OCI-LY7 (cell line): ENCODE measurements at regions not wholly inside any gene's neighbourhood (a gene's known extent, or its start where the extent isn't known, plus 50 kb on each side); places are given as distances from the start of the nearest gene placed in this dataset.

Experiments used
- EZH2phosphoT487 ChIP-seq: fragments of 200-600 bp; sonication (generic); IDR thresholded peaks from 2 replicates; pipeline ENCODE4 v1.6.1; 2018; ENCODE audit warnings: low read depth, borderline replicate concordance, mild to moderate bottlenecking, mixed run types, antibody characterized with exemption, low read length, moderate library complexity, mixed read lengths
- TF ChIP-seq, protein P1 (sequence below): fragments of 200-600 bp; sonication (generic); conservative IDR thresholded peaks from 2 replicates; pipeline ENCODE4 v1.5.1; 2014; ENCODE audit warnings: mild to moderate bottlenecking, antibody characterized with exemption, low read length, moderate library complexity, mixed read lengths

DNA sequence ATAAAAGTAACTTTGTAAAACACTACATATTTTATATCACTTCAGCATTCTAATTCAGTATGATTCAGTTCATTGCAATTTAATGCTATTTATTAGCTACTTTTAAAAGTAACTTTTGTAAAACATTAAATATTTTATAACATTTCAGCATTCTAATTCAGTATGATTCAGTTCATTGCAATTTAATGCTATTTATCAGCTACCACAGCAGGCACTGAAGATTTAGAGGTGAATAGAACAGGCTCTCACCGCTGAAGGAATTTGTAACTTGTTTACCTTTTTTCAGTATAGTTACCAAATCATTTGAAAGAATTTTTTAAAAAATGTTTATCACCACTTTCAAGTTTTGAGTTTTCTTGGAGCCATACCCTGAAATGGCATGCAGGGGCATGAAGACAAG lies 266.4 kb upstream of the DAB2 start:
- TF ChIP-seq, protein P1, sequence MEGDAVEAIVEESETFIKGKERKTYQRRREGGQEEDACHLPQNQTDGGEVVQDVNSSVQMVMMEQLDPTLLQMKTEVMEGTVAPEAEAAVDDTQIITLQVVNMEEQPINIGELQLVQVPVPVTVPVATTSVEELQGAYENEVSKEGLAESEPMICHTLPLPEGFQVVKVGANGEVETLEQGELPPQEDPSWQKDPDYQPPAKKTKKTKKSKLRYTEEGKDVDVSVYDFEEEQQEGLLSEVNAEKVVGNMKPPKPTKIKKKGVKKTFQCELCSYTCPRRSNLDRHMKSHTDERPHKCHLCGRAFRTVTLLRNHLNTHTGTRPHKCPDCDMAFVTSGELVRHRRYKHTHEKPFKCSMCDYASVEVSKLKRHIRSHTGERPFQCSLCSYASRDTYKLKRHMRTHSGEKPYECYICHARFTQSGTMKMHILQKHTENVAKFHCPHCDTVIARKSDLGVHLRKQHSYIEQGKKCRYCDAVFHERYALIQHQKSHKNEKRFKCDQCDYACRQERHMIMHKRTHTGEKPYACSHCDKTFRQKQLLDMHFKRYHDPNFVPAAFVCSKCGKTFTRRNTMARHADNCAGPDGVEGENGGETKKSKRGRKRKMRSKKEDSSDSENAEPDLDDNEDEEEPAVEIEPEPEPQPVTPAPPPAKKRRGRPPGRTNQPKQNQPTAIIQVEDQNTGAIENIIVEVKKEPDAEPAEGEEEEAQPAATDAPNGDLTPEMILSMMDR: no peak
- no peak for TF ChIP-seq EZH2phosphoT487
